ENCODE measurements at regions not wholly inside any gene's neighbourhood (a gene's known extent, or its start where the extent isn't known, plus 50 kb on each side); places are given as distances from the start of the nearest gene placed in this dataset.

DNA sequence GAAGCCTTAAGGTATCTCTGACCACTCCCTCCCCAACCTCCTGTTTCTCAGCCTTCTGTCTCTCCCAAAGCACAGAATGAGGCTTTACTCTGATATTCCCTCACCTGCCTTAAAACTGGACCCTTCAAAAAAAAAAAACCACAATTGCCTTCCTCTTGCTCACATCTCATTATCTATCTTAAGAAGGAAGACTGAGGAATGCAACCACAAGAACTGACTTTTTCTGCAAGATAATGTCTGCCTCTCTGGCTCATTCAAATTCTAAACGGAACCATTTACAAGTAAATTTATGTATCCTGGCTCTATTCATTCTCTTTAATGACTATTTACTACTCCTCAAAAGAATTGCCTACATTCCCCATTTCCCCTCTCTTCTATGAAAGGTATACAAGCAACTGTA is 545.5 kb upstream of the HTR2C start:
- no peak for DNase-seq (ENCODE audit: low spot score)
- intact Hi-C loops (cut with micrococcal nuclease; ENCODE audit: unreplicated experiment): no loop called here
- Histone ChIP-seq H3K4me2 (ENCODE audit: low read length) (no peak overlapping the region), H3K4me1 (ENCODE audit: insufficient read depth, low read length, poor library complexity, severe bottlenecking) (no peaks in the 10 kb centered on the region), H3K36me3 (ENCODE audit: insufficient read depth, low read length) (no peaks in the 10 kb centered on the region), H3K9me2 (ENCODE audit: insufficient read depth, low read length) (no peaks in the 10 kb centered on the region), H3K4me3 (ENCODE audit: low read depth, low read length, poor library complexity, severe bottlenecking) (no peak overlapping the region), H3K9me3 (ENCODE audit: low read length) (no peaks in the 10 kb centered on the region), H3K27ac (ENCODE audit: low read depth, low read length, poor library complexity, severe bottlenecking) (no peak overlapping the region), H4K20me1 (ENCODE audit: insufficient read depth, low read length) (no peaks in the 10 kb centered on the region), H3K79me2 (ENCODE audit: insufficient read depth, low read depth, low read length) (no peaks in the 10 kb centered on the region), H2AFZ (ENCODE audit: low read length) (no peak overlapping the region)
- POLR2A ChIA-PET: no interaction called here
- TF ChIP-seq, protein P1, sequence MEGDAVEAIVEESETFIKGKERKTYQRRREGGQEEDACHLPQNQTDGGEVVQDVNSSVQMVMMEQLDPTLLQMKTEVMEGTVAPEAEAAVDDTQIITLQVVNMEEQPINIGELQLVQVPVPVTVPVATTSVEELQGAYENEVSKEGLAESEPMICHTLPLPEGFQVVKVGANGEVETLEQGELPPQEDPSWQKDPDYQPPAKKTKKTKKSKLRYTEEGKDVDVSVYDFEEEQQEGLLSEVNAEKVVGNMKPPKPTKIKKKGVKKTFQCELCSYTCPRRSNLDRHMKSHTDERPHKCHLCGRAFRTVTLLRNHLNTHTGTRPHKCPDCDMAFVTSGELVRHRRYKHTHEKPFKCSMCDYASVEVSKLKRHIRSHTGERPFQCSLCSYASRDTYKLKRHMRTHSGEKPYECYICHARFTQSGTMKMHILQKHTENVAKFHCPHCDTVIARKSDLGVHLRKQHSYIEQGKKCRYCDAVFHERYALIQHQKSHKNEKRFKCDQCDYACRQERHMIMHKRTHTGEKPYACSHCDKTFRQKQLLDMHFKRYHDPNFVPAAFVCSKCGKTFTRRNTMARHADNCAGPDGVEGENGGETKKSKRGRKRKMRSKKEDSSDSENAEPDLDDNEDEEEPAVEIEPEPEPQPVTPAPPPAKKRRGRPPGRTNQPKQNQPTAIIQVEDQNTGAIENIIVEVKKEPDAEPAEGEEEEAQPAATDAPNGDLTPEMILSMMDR (conservative IDR thresholded peaks at IDR 0.05; ENCODE audit: low read length): no peak
- no peak for TF ChIP-seq EZH2phosphoT487 (IDR thresholded peaks at IDR 0.05; ENCODE audit: borderline replicate concordance, low read depth, low read length)
- CTCF ChIA-PET (ENCODE audit: unreplicated experiment): no interaction called here
- BruUV-seq (replicated peaks): no TSS peak

DNA sequence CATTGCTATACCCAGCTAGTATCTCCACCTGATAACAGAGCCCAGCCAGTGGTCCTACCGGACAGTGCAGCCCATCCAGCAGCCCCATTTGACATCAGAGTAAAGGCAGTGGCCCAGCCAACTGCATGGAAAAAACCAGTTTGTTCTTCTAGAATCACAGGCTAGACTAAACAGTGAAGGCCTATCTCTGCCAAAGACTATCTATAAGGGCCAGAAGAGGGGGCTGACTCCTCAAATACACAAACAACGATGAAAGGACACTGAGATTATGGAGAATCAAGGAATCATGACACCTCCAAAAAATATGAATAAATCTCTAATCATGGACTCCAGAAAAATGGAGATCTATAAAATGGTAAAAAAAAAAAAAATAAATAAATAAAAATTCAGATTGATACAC is 546.4 kb upstream of the HTR2C start:
- TF ChIP-seq, protein P1 (conservative IDR thresholded peaks at IDR 0.05; ENCODE audit: low read length): no peak
- no peak for TF ChIP-seq EZH2phosphoT487 (IDR thresholded peaks at IDR 0.05; ENCODE audit: borderline replicate concordance, low read depth, low read length)
- no peaks in the 10 kb centered on the region for H3K9me2 ChIP-seq (ENCODE audit: insufficient read depth, low read length)

DNA sequence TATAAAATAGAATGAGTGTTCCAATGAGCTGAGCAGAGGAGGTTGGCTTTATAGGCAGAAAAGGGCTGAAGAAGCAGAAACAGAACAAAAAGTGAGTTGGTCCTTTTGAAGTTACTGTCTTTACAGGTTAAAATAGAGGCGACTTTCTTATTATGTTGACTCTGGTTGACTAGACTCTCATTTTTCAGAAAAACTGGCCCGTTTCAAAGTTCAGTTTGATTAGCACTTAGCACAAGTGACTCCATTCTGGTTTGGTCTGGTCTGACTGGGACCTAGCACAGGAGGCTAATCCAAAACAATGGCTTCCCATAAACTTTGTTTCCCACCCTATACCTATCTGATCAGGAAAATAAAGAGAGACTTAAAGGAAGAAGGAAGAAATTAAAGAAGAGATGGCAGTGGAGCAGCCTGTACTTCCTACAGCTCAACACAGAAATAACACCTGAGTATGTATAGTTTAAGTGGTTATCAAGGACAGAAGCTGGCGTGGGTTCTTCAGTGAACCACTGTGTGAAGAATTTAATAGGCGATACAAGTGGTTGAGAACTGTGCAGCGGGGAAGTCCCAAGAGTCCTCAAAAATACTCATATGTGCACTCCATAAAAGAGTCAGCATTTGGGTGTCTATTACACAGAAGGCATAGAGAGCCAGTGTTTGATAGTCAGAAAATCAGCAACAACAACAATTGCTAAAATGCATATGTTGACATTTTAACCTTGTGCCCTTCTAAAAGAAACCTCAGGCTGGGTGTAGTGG is 554.8 kb upstream of the HTR2C start:
- no TSS peak for BruUV-seq (replicated peaks)
- ChIA-PET POLR2A (interaction anchor here (0.7 kb wide), 1 partner anchor 14 kb away, joined by 3 read pairs; no protein-coding TSS in a partner anchor), CTCF (ENCODE audit: unreplicated experiment) (no interaction called here)
- H3K4me1 ChIP-seq (ENCODE audit: insufficient read depth, low read length, poor library complexity, severe bottlenecking): no peaks in the 10 kb centered on the region
- H2AFZ ChIP-seq (ENCODE audit: low read length): no peak overlapping the region
- H3K36me3 ChIP-seq (ENCODE audit: insufficient read depth, low read length): no peaks in the 10 kb centered on the region
- no peaks in the 10 kb centered on the region for H3K79me2 ChIP-seq (ENCODE audit: insufficient read depth, low read depth, low read length)
- no peak overlapping the region for H3K4me2 ChIP-seq (ENCODE audit: low read length)
- DNase-seq (ENCODE audit: low spot score): no peak
- H4K20me1 ChIP-seq (ENCODE audit: insufficient read depth, low read length): no peaks in the 10 kb centered on the region
- H3K4me3 ChIP-seq (ENCODE audit: low read depth, low read length, poor library complexity, severe bottlenecking): no peak overlapping the region
- H3K27ac ChIP-seq (ENCODE audit: low read depth, low read length, poor library complexity, severe bottlenecking): no peak overlapping the region
- no peak for TF ChIP-seq EZH2phosphoT487 (IDR thresholded peaks at IDR 0.05; ENCODE audit: borderline replicate concordance, low read depth, low read length)
- TF ChIP-seq, protein P1 (conservative IDR thresholded peaks at IDR 0.05; ENCODE audit: low read length): no peak
- no peaks in the 10 kb centered on the region for H3K9me2 ChIP-seq (ENCODE audit: insufficient read depth, low read length)
- no peaks in the 10 kb centered on the region for H3K9me3 ChIP-seq (ENCODE audit: low read length)
- intact Hi-C loops (cut with micrococcal nuclease; ENCODE audit: unreplicated experiment): no loop called here

More for the DNA sequence above, 546.4 kb upstream of the HTR2C start:
- no peaks in the 10 kb centered on the region for H3K36me3 ChIP-seq (ENCODE audit: insufficient read depth, low read length)
- no peaks in the 10 kb centered on the region for H3K79me2 ChIP-seq (ENCODE audit: insufficient read depth, low read depth, low read length)
- BruUV-seq (replicated peaks): no TSS peak
- ChIA-PET POLR2A (no interaction called here), CTCF (ENCODE audit: unreplicated experiment) (no interaction called here)
- no peak overlapping the region for H3K4me2 ChIP-seq (ENCODE audit: low read length)
- no peak for DNase-seq (ENCODE audit: low spot score)
- no peak overlapping the region for H3K27ac ChIP-seq (ENCODE audit: low read depth, low read length, poor library complexity, severe bottlenecking)
- H4K20me1 ChIP-seq (ENCODE audit: insufficient read depth, low read length): no peaks in the 10 kb centered on the region
- intact Hi-C loops (cut with micrococcal nuclease; ENCODE audit: unreplicated experiment): no loop called here
- no peaks in the 10 kb centered on the region for H3K9me3 ChIP-seq (ENCODE audit: low read length)
- H2AFZ ChIP-seq (ENCODE audit: low read length): no peak overlapping the region
- H3K4me1 ChIP-seq (ENCODE audit: insufficient read depth, low read length, poor library complexity, severe bottlenecking): no peaks in the 10 kb centered on the region
- H3K4me3 ChIP-seq (ENCODE audit: low read depth, low read length, poor library complexity, severe bottlenecking): no peak overlapping the region

Measured in OCI-LY7 (cell line).